LoVo (cell line): ENCODE measurements at regions not wholly inside any gene's neighbourhood (a gene's known extent, or its start where the extent isn't known, plus 50 kb on each side); places are given as distances from the start of the nearest gene placed in this dataset.
A peak's percentile ranks its signal among the peaks of the same experiment; 100 is the strongest.

ENCODE experiments used
- DNase-seq: peaks from one replicate; pipeline ENCODE4 v3.0.0-alpha.2; 2016; ENCODE audit warnings: low spot score

DNA sequence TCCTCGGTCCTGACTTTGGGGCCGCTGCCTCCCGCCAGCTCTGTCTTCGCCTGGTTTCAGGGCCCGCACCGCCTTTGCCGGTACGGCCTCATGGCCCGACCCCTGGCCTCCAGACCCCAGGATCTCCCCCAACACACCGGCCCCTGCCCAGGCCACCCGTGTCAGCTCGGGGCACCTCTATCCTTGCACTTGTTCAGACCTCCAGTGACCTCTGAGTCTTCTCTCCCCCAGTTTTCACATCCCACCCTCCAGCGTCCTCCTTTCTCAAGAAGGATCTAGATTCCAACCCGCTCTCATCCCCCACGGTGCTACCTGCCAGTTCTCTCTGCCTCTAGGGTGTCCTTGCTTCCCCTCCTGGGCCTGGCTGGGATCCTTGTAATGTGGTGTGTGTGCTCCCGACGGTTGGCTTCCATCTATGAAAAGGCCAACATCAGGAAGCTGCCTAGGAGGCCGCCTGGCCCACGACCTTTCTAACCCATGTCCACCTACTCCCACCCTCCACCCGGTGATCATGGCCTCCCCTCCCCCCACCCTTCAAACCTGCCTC is 61.1 kb downstream of the SPATA31C2 start:
- DNase-seq = no peak

DNA sequence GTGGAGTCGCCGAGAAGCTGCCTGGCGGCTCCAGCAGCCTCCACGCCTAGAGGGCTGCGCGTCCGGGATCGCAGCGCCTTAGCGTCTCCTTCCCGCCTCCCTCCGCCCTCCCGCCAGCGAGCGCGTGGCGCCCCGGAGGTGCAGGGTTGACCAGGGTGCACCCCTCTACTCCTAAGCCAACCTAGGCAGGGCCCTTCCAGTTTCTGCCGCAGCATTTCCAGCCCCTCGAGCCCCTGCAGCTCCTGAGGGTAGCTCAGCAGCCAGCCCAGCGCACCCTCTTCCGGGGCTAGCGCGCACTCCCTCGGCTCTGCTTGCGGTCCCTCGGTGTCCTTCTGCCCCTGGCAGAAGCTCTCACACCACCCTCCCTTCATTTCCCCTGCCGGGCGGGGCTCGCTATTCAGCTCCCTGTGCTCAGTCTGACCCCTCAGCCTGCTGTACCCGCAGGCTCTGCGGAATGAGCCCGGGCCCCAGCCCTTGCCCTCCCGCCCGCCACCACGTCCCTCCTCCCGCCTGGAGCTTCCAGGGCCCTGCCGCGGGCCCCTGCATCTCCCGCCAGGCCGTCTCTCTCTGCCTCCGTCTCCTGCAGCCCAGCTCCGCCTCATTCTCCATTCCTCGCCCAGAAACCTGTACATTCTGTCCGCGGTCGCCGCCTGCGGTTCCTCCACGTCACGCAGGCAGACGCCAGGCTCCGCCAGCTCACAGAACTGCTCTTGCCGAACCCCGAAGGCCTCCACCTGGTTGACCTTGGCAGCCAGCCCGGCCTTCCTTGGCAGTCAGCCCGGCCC is 61.8 kb downstream of the SPATA31C2 start:
- peak; percentile 83 for DNase-seq

DNA sequence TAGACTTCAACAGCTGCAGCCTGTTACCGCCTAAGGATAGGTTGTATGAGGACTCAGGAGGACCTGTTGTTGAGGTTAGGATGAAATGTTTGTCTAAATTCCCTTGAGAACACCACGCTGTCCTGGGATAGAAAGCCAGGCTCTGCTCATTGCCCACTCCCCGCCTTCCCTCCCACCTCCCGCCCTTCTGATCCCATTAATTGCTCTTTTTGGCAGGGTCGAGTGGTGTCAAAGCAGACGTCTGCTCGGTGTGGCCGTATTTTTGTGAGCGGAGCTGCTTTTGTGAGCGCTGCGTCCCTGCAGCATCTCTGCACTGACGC is 62.3 kb downstream of the SPATA31C2 start:
- no peak for DNase-seq

DNA sequence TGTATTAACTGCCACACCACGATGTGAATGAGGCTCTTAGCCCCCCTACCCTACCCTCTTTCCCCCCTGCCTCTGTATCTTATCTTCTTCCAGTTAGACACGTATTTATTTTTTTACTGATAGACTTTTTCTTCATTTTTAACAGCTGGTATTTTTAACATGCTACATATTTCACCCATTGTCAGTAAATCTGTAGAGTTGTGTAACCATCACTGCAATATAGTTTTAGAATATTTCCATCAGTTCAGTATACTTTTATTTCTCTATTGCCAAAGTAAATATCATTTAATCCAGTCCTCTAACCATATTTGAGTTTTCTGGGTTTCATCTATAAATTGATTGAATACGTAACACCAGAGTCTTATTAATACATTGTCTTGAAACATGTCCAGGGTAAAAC is 62.8 kb downstream of the SPATA31C2 start:
- DNase-seq = no peak

DNA sequence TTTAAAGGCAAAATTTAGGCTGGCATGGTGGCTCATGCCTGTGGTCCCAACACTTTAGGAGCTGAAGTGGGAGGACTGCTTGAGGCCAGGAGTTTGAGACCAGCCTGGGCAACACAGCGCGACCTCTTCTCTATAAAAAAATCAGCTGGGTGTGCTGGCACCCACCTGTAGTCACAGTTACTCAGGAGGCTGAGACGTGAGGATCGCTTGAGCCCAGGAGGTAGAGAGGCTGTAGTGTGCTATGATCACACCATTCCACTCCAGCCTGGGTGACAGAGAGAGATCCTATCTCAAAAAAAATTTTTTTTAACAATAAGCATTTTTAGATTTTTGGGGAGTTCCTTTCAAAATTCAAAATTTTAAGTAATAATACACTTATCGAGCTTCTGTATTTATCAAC is 63.3 kb downstream of the SPATA31C2 start:
- no peak for DNase-seq

DNA sequence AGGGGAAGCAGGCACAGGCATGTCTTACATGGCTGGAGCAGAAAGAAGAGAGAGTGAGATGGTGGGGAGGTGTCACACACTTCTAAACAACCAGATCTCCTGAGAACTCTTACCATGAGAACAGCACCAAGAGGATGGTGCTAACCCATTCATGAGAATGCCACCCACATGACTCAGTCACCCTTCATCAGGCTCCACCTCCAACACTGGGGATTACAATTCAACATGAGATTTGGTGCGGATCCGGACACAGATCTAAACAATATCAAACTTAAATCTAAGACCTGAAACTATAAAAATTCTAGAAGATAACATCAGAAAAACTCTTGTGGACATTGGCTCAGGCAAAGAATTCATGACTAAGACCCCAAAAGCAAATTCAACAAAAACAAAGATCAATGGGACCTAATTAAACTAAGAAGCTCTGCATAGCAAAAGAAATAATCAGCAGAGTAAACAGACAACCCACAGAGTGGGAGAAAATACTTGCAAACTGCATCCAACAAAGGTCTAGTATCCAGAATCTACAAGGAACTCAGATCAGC is 65.4 kb downstream of the SPATA31C2 start:
- DNase-seq = no peak

DNA sequence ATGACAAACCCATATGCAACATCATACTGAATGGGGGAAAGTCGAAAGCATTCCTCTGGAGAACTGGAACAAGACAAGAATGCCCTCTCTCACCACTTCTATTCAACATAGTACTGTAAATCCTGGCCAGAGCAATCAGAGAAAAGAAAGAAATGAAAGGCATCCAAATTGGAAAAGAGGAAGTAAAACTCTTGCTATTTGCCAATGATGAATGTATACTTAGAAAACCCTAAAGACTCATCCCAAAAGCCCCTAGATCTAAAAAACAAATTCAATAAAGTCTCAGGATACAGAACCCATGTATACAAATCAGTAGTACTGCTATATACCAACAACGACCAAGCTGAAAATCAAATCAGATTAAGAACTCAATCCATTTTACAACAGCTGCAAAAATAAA is 66.9 kb downstream of the SPATA31C2 start:
- DNase-seq = no peak

DNA sequence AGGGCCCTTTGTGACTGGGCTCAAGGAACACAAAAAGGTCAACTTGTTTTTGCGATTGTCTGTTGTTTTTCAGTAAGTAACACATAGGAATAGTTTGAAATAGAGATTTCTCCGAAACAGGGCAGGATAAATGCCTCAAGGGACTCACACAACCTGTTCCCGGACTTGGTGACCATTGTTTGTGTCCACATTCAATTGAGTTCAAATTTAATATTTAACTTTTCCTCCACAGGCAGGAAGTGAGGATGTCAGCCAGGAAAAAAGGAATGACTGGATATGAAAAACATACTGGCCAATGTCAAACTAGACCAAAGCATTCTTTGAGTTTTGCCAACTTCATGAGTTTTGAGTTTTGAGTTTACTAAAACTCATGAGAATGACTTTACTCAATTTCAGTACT is 72.7 kb downstream of the SPATA31C2 start:
- no peak for DNase-seq

DNA sequence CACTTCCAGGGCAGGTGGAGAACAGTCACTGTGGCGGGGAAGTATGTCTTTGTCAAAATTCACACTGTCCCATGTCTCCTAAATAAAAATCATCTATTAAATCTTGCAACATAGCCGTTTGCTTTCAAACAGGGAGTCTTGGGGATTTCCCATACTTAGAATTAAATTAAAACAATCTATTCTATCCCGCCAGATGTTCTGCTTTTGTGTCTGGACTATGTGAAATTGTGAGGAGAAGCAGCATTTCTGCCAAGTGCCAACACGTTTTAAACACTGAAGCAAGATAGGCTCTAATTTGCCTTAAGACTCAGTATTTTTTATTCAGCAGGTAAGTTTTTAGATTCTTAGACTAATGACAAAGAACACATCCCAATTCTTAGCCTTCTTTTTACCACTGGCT is 73.7 kb downstream of the SPATA31C2 start:
- DNase-seq = no peak

DNA sequence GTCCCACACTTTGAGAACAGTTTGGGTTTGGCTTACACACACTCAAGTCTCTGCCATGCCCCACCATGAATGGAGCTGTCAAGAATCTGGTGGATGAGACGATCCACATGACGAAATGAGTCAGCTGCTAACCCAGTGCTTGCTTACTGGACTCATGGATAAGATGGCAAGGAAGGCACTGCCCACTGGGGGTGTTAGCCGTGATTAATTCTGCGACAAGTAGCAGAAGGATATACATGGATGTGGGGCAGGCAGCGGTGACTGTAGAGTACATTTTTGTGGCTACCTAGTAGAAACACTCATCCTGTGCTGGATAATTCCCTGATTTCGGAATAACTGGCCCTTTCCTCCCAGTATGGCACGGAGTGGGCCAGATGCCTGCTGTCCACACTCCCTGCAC is 77.5 kb downstream of the SPATA31C2 start:
- no peak for DNase-seq

DNA sequence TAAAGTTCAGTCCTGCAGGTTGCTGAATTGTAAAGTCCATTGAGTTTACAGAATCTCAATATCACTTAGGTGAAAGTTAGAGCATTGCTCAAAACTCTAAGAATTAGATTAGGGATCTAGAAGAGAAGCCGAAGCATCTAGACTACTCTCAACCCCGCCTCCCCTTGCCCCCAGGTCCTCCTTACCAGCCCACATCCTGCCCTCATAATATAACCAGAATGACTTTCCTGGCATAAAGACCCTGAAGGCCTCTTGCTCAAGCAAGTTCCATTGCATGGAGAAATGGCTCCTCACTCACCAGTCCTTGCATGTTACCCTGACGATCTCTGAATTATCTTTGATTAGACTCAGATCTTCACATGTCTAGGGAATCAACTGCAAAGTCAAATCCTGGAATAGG is 78.8 kb downstream of the SPATA31C2 start:
- DNase-seq = no peak

DNA sequence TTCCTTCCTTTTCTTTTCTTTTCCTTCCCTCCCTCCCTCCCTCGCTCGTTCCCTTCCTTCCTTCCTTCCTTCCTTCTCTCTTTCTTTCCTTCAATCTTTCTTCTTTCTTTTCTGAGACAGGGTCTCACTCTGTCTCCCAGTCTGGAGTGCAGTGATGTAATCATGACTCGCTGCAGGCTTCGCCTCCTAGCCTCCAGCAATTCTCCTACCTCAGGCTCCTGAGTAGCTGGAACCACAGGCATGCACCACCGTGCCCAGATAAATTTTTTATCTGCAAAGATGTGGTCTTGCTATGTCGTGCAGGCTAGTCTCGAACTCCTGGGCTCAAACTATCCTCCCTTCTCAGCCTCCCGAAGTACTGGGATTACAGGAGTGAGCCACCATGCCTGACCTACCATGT is 81.4 kb downstream of the SPATA31C2 start:
- DNase-seq = no peak

DNA sequence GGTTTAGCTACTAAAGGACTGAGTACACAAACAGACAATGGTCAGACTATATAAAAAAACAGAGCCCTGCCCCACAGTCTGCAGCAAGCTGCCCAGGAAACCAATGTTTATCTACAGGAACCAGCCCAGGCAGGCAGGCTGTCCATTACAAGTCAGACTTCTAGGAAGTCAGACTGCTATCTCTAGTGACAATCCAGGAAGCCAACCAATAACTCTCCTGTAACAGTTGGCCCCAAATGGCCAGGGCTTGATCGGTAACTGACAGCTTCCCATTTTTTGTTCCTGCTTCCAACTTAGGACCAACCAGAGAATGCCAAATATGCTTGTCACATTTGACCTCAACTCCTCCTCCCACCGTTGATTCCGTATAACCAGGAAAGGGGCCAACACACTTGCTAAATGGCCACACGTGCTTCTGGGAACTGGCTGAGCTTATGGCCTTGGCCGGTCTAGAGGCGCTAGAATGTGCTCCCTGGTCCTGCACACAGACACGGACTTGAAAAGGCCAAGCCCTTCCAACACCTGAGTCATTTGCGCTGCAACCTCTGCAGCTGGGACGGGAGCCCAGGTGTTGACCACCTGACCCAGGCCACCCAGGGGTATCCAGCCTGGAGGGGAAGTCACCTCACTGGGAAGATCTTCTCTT is 79.6 kb upstream of the CDK20 start:
- no peak for DNase-seq

DNA sequence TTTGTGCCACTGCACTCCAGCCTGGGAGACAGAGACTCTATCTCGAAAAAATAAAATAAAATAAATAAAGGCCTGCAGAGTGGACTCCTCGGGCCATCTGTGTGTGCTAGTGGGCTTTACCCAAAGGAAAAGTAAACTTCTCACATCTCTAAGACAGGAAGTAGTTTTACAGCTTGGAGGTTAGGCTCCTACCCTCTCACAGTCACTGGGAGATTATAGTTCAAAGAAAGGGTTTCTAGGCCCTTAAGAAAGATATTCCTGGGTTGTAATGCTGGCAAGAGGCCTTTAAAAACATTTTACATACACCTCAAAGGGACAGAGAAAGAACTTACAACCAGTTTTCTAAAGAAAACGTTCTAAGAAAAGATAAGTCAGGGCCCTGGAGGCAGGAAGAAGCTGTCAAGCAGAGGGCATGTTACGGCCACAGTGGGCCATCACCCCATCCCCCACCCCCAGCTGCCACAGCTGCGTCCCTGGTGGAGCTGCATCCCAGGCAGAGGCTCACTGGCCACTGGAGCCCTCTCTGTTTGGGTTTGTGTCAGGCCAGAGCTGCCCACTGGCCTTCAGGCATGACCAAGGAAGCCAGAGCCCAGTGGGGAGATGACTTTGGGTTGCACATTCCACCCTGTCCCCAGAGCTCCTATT is 78.1 kb upstream of the CDK20 start:
- no peak for DNase-seq

DNA sequence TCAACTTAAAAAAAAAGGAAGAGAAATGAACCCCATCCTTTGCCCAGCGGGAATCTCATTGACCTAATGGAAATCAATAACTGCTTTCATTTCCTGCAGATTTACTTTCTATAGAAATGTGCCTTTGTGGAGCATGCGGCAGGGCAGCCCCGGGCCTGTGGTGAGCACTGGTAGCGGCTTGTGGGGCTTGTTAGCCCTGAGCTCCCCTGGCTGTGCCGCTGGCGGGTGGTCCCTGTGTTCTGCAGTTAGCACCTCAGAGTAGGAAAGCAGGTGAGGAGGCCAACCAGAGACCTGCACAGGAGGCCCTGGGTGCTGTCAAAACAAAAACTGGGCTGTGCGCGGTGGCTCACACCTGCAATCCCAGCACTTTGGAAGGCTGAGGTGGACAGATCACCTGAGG is 76.8 kb upstream of the CDK20 start:
- DNase-seq = no peak

DNA sequence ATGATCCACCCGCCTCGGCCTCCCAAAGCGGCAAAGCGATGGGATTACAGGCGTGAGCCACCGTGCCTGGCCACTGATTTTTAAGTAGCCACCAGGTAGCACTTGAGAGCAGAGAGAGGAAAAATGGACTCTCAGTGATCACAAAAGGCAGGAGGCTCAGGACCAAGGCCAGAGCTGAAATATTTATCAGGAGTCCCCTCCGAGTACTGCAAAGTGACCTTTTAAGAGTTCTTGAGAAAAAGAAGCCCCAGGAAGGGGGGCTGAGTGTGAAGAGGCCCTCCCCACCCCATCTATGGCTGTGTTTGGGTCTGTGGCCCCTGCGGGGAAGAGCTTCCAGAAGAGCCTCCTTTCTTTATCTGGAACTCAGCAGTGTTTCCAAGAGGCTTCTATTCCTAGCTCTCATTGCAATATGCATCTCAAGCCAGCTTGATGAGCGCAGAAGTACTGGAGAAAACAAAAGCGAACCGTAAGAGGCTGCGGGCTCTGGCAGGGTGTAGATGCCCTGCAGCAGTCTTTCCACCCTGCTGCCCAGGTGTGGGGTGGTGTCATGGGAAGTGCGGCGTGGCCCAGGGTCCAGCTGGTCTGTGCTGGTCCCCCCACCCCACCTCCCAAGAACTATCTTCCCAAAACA is 75.5 kb upstream of the CDK20 start:
- DNase-seq = no peak

DNA sequence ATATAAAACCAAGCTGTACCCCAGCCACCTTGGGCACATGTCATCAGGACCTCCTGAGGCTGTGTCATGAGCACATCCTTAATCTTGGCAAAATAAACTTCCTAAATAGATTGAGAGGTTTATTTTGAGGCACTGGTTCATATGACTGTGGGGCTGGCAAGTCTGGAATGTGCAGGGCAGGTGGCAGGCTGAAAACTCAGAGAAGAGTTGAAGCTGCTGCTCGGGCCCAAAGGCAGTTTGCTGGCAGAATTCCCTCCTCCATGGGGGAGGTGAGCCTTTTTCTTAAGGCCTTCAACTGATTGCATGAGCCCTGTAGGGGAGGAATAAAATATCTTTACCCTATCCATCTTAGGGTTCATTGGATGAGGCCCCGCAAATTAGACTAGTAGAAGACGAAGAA is 72.2 kb upstream of the CDK20 start:
- DNase-seq = no peak

DNA sequence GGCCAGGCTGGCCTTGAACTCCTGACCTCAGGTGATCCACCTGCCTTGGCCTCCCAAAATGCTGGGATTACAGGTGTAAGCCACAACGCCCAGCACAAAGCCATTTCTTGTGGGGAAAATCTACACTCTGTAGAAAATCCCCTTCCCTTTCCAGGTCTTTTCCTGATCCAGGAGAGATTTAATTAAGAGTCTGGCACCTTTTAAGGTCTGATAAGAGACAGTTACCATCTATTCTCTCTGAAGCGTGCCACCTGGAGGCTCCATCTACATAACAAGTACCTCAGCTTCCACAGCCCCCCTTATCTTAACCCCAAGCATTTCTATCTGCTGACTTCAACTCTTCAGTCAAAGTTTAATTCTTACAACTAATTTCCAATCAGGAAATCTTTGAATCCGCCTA is 71.4 kb upstream of the CDK20 start:
- DNase-seq = no peak

DNA sequence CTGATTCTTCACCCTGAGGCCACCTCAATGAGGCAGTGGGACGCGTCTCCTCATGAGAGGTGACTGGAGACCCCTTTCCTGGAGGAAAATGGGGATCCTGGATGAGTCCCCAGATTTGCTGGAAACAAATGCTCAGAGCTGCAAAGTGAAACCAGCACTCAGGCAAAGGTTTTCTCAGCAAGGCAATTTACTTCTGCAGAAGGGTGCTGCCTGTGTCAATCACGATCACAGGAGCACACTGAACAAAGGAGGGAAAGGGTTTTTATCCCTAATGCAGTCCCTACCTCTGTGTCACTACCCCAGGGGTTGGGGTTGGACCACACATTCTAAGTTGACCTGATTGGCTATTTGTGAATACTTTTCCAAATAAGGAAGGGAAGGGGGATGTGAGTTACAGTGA is 69.9 kb upstream of the CDK20 start:
- DNase-seq = no peak

DNA sequence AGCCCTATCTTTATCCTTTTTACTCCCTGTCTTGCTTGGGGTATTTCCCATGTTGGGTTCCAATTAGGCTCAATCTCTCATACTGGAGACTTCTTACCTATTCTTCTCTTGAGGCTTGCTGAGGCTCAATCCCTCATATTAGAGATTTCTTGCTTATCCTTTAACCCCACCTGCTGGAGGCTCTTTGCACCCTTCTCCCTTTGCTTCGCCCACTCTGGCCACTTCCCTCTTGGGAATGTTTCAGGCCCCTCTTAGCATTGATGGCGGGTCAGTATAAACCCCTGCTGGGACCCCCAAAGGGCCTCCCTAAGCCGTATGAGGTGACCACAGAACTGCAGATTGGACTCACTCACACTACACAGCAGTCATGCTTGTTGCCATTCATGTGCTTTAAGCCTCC is 69.3 kb upstream of the CDK20 start:
- DNase-seq = no peak

DNA sequence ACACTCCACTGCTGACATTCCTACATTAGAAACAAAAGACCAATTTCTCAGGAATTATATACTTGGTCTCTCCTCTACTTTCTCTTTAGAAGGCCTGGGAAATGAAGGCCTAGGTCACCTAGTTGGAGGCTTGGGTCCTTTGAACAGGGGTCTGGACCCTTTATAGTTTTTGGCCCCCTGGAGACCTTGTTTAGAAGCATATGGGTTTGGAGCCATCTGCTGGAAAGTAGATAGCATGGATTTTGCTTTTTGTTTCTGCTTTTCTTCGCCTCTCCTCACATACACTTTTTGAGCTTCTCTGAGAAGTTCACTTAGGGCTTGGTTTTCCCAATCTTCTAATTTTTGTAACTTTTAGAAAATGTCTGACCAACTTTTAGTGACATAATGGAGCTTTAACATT is 67.1 kb upstream of the CDK20 start:
- no peak for DNase-seq

DNA sequence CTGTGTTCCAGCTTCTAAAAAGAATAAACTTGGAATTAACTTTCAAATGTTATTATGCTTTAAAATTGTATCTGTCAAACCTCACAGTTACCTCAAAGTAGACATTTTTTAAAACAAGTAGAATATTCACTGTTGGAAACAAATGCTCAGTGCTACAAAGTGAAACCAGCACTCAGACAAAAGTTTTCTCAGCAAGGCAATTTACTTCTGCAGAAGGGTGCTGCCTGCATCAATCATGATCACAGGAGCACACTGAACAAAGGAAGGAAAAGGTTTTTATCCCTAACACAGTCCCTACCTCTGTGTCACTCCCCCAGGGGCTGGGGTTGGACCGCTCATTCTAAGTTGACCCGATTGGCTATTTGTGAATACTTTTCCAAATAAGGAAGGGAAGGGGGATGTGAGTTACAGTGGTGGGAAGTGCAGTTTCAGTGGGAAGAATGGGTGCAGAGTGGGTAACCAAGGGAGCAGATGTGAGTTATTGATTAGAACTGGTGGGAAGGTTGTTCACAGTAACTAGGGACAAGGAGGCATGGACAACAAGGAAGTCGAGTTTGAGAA is 63.0 kb upstream of the CDK20 start:
- no peak for DNase-seq
